Lower leg skin (tissue), 4 donors: ENCODE measurements at regions not wholly inside any gene's neighbourhood (a gene's known extent, or its start where the extent isn't known, plus 50 kb on each side); places are given as distances from the start of the nearest gene placed in this dataset.

Experiments used
- DNase-seq, 2 donors: peaks; one replicate each; pipeline ENCODE4 v3.0.0-alpha.2; 2019; ENCODE audit warnings: low spot score in 2 of 2
- H3K4me3 ChIP-seq: fragments of 200-600 bp; sonication (generic); 2 replicates; pipeline ENCODE4 v1.5.1; 2017; ENCODE audit warnings: mild to moderate bottlenecking, low read depth; ENCODE audit not compliant: poor library complexity, severe bottlenecking
- CTCF ChIP-seq, 3 donors: fragments of 450-650 bp; IDR thresholded peaks; one replicate each; pipeline ENCODE4 v1.5.1; 2016; ENCODE audit warnings: antibody characterized with exemption in 3 of 3, mild to moderate bottlenecking in 3 of 3, moderate library complexity in 2 of 3
- POLR2A ChIP-seq, 2 donors: fragments of 450-650 bp; IDR thresholded peaks; one replicate each; pipeline ENCODE4 v1.6.1; 2016 to 2017; ENCODE audit warnings: antibody characterized with exemption in 2 of 2, mild to moderate bottlenecking in 1 of 2, moderate library complexity in 1 of 2
- WGBS, 2 donors: methylation state at CpG; one replicate each; pipeline ENCODE4 v1.1.5; 2018; 5-methylcytosine and 5-hydroxymethylcytosine counted together
- intact Hi-C: fragments of 100-400 bp; cut with DNase I; formaldehyde crosslinking; loops from one replicate; pipeline ENCODE4 v1.15.0; 2023; ENCODE audit warnings: low total_unique reads

- no peak for DNase-seq
- H3K4me3 ChIP-seq, result no peak overlapping the region
- TF ChIP-seq CTCF (IDR thresholded peaks at IDR 0.05) (no peak), POLR2A (IDR thresholded peaks at IDR 0.05) (no peak)
- 93 to 98% methylated on average over 2 of the region's 2 CpGs for WGBS, 2 donors
- intact Hi-C loops, result no loop called here
Measured at GRCh38 chr13:44063467-44063866, 183.8 kb downstream of the LACC1 start.

GRCh38 chr13:44063881-44064280 lies 184.2 kb downstream of the LACC1 start:
- H3K4me3 ChIP-seq, result no peak overlapping the region
- 72 to 90% methylated on average over 2 of the region's 2 CpGs for WGBS, 2 donors
- no peak for DNase-seq
- intact Hi-C loops, result no loop called here
- TF ChIP-seq POLR2A (IDR thresholded peaks at IDR 0.05) (no peak), CTCF (IDR thresholded peaks at IDR 0.05) (no peak)

GRCh38 chr13:44064357-44064756 lies 184.7 kb downstream of the LACC1 start:
- no peak overlapping the region for H3K4me3 ChIP-seq
- TF ChIP-seq CTCF (IDR thresholded peaks at IDR 0.05) (no peak), POLR2A (IDR thresholded peaks at IDR 0.05) (no peak)
- intact Hi-C loops, result no loop called here
- 46 to 51% methylated on average over 2 of the region's 2 CpGs for WGBS, 2 donors
- DNase-seq, result no peak

GRCh38 chr13:44068169-44068568 lies 188.5 kb downstream of the LACC1 start:
- 69 to 70% methylated on average over 3 of the region's 3 CpGs for WGBS, 2 donors
- intact Hi-C loops, result no loop called here
- no peak for DNase-seq
- no peak overlapping the region for H3K4me3 ChIP-seq
- TF ChIP-seq POLR2A (IDR thresholded peaks at IDR 0.05) (no peak), CTCF (IDR thresholded peaks at IDR 0.05) (no peak)

- intact Hi-C loops, result no loop called here
- no peak for DNase-seq
- 34 to 47% methylated on average over 4 of the region's 4 CpGs for WGBS, 2 donors
- TF ChIP-seq POLR2A (IDR thresholded peaks at IDR 0.05), result no peak
- TF ChIP-seq CTCF (IDR thresholded peaks at IDR 0.05), result no peak
- H3K4me3 ChIP-seq, result no peak overlapping the region
Measured at GRCh38 chr13:44068737-44069136, 189.0 kb downstream of the LACC1 start.

- TF ChIP-seq POLR2A (IDR thresholded peaks at IDR 0.05), result no peak
- no peak for TF ChIP-seq CTCF (IDR thresholded peaks at IDR 0.05)
- intact Hi-C loops, result no loop called here
- DNase-seq, result no peak
- H3K4me3 ChIP-seq, result no peak overlapping the region
Measured at GRCh38 chr13:44072536-44072935, 192.8 kb downstream of the LACC1 start.
